Right lung (tissue), 2 donors: ENCODE measurements at regions not wholly inside any gene's neighbourhood (a gene's known extent, or its start where the extent isn't known, plus 50 kb on each side); places are given as distances from the start of the nearest gene placed in this dataset.
"Not testable (repeated sequence)": the region's sequence is repeated elsewhere in the genome, so short reads cannot be mapped to it uniquely, and the experiment has no call there.

Experiments
- DNase-seq, 2 donors: peaks; one replicate each; pipeline ENCODE4 v3.0.0-alpha.2; 2013

- peak in 1 of 2 donors; percentile 2 for DNase-seq
Observed at GRCh38 chr4:149203256-149204001, 612.2 kb downstream of the IQCM start.

GRCh38 chr4:149202117-149202516 lies 613.5 kb downstream of the IQCM start:
- no peak for DNase-seq

- no peak for DNase-seq
Observed at GRCh38 chr4:149199594-149199993, 616.0 kb downstream of the IQCM start.

GRCh38 chr4:149194061-149194460 lies 621.6 kb downstream of the IQCM start:
- no peak for DNase-seq

- no peak for DNase-seq
Observed at GRCh38 chr4:149187726-149188125, 627.9 kb downstream of the IQCM start.

GRCh38 chr4:149183638-149184037 lies 632.0 kb downstream of the IQCM start:
- no peak for DNase-seq

GRCh38 chr4:149181459-149181858 lies 634.2 kb downstream of the IQCM start:
- DNase-seq, result not testable (repeated sequence)

- DNase-seq, result peak; percentile 3 to 4
Observed at GRCh38 chr4:149176039-149176438, 639.6 kb downstream of the IQCM start.

- DNase-seq, result no peak
Observed at GRCh38 chr4:149175549-149175948, 640.1 kb downstream of the IQCM start.

GRCh38 chr4:149173241-149174013 lies 642.2 kb downstream of the IQCM start:
- DNase-seq, result no peak

GRCh38 chr4:149168645-149169044 lies 647.0 kb downstream of the IQCM start:
- no peak for DNase-seq

- no peak for DNase-seq
Observed at GRCh38 chr4:149166876-149167275, 648.8 kb downstream of the IQCM start.

- DNase-seq, result no peak
Observed at GRCh38 chr4:149166365-149166764, 649.3 kb downstream of the IQCM start.

GRCh38 chr4:149164282-149164681 lies 651.4 kb downstream of the IQCM start:
- DNase-seq, result no peak

GRCh38 chr4:149161247-149161646 lies 654.4 kb downstream of the IQCM start:
- DNase-seq, result no peak

GRCh38 chr4:149160370-149160769 lies 655.3 kb downstream of the IQCM start:
- no peak for DNase-seq

- DNase-seq, result no peak
Observed at GRCh38 chr4:149158817-149159216, 656.8 kb downstream of the IQCM start.

- no peak for DNase-seq
Observed at GRCh38 chr4:149145803-149146202, 669.8 kb downstream of the IQCM start.

- no peak for DNase-seq
Observed at GRCh38 chr4:149144060-149144459, 671.6 kb downstream of the IQCM start.

- no peak for DNase-seq
Observed at GRCh38 chr4:149141391-149141790, 674.3 kb downstream of the IQCM start.

GRCh38 chr4:149140841-149141240 lies 674.8 kb downstream of the IQCM start:
- no peak for DNase-seq

- DNase-seq, result no peak
Observed at GRCh38 chr4:149136951-149137620, 678.6 kb downstream of the IQCM start.

- DNase-seq, result no peak
Observed at GRCh38 chr4:149135062-149135461, 680.6 kb downstream of the IQCM start.
